AG04450 (cell line): ENCODE measurements at regions not wholly inside any gene's neighbourhood (a gene's known extent, or its start where the extent isn't known, plus 50 kb on each side); places are given as distances from the start of the nearest gene placed in this dataset.
"Not testable (repeated sequence)": the region's sequence is repeated elsewhere in the genome, so short reads cannot be mapped to it uniquely, and the experiment has no call there.

Experiments
- CTCF ChIA-PET: fragments of 300-600, 350-600 bp; formaldehyde crosslinking; extraction: SDS; loops from one replicate; lab custom pipeline; 2022; ENCODE audit warnings: antibody characterized with exemption, inconsistent platforms; lab: Charles Lee
- POLR2A ChIA-PET: fragments of 350-600 bp; formaldehyde crosslinking; extraction: SDS; loops from one replicate; lab custom pipeline; 2021; ENCODE audit warnings: antibody characterized with exemption, inconsistent platforms; lab: Yijun Ruan, JAX
- DNase-seq: peaks from one replicate; pipeline ENCODE4 v3.0.0-alpha.2; 2011; ENCODE audit warnings: low read depth, low spot score
- H3K27ac ChIP-seq: one replicate; pipeline ENCODE4 v1.5.1; 2012; ENCODE audit warnings: low read depth, low read length, control low read depth
- H3K27me3 ChIP-seq: one replicate; pipeline ENCODE4 v1.6.0; 2012; ENCODE audit warnings: low read length; ENCODE audit not compliant: control insufficient read depth, insufficient read depth
- H3K4me3 ChIP-seq: 2 replicates; pipeline ENCODE4 v1.5.1; 2011; ENCODE audit warnings: mild to moderate bottlenecking, low read depth, low read length, control low read depth
- H3K9me3 ChIP-seq: 2 replicates; pipeline ENCODE4 v1.5.1; 2012; ENCODE audit warnings: low read length; ENCODE audit not compliant: control insufficient read depth, insufficient read depth
- CTCF ChIP-seq: IDR thresholded peaks from 2 replicates; pipeline ENCODE4 v1.5.1; 2011; ENCODE audit warnings: low read depth, low read length, control low read depth, inconsistent platforms

- TF ChIP-seq CTCF: no peak
- Histone ChIP-seq H3K27ac (no peak overlapping the region), H3K9me3 (peaks cover 14% of the 10 kb centered on the region), H3K27me3 (no peaks in the 10 kb centered on the region), H3K4me3 (no peak overlapping the region)
- ChIA-PET POLR2A (no interaction called here), CTCF (no interaction called here)
- no peak for DNase-seq
Measured at GRCh38 chr16:60641067-60641665, 1395.1 kb downstream of the CDH8 start.

GRCh38 chr16:60640038-60640437, 1396.2 kb downstream of the CDH8 start:
- no peak for TF ChIP-seq CTCF
- H3K4me3 ChIP-seq: no peak overlapping the region
- no peaks in the 10 kb centered on the region for H3K27me3 ChIP-seq
- DNase-seq: no peak
- POLR2A ChIA-PET: no interaction called here
- H3K27ac ChIP-seq: no peak overlapping the region
- CTCF ChIA-PET: no interaction called here
- peaks cover 17% of the 10 kb centered on the region for H3K9me3 ChIP-seq

- H3K4me3 ChIP-seq, POLR2A ChIA-PET, H3K27ac ChIP-seq, DNase-seq, H3K27me3 ChIP-seq, CTCF ChIA-PET: not testable (repeated sequence)
- H3K9me3 ChIP-seq: peaks cover 21% of the 10 kb centered on the region
Measured at GRCh38 chr16:60636636-60637035, 1399.6 kb downstream of the CDH8 start.

GRCh38 chr16:60636117-60636516, 1400.1 kb downstream of the CDH8 start:
- ChIA-PET CTCF (no interaction called here), POLR2A (no interaction called here)
- Histone ChIP-seq H3K4me3 (no peak overlapping the region), H3K9me3 (peaks cover 19% of the 10 kb centered on the region), H3K27me3 (no peaks in the 10 kb centered on the region), H3K27ac (no peak overlapping the region)
- TF ChIP-seq CTCF: no peak
- DNase-seq: no peak

- TF ChIP-seq CTCF: no peak
- H3K27ac ChIP-seq: no peak overlapping the region
- no peak for DNase-seq
- H3K4me3 ChIP-seq: no peak overlapping the region
- peaks cover 18% of the 10 kb centered on the region; the same call in 1 of the 2 replicates for H3K9me3 ChIP-seq
- POLR2A ChIA-PET: no interaction called here
- no peaks in the 10 kb centered on the region for H3K27me3 ChIP-seq
- CTCF ChIA-PET: no interaction called here
Measured at GRCh38 chr16:60635548-60635947, 1400.7 kb downstream of the CDH8 start.
